ENCODE measurements at regions not wholly inside any gene's neighbourhood (a gene's known extent, or its start where the extent isn't known, plus 50 kb on each side); places are given as distances from the start of the nearest gene placed in this dataset.

- TF ChIP-seq ZBTB49 (tag by site-specific recombination; IDR thresholded peaks at IDR 0.05; ENCODE audit: low read depth) (no peak), ZNF660 (tag by site-specific recombination; IDR thresholded peaks at IDR 0.05) (no peak), ZNF501 (tag by site-specific recombination; IDR thresholded peaks at IDR 0.05) (no peak), ZNF624 (tag by site-specific recombination; IDR thresholded peaks at IDR 0.05) (no peak), ZIC2 (tag by site-specific recombination; IDR thresholded peaks at IDR 0.05) (no peak), ZNF146 (tag by site-specific recombination; IDR thresholded peaks at IDR 0.05) (no peak), ZNF692 (tag by site-specific recombination; IDR thresholded peaks at IDR 0.05) (no peak), ZNF529 (tag by site-specific recombination; IDR thresholded peaks at IDR 0.05; ENCODE audit: insufficient replicate concordance) (no peak), ZNF274 (IDR thresholded peaks at IDR 0.05; ENCODE audit: low read length) (no peak), ZNF274 (tag by site-specific recombination; IDR thresholded peaks at IDR 0.05; ENCODE audit: borderline replicate concordance) (no peak), ZNF311 (tag by site-specific recombination; IDR thresholded peaks at IDR 0.05; ENCODE audit: borderline replicate concordance) (no peak)
Observed at GRCh38 chr2:16326711-16327300, 338.8 kb downstream of the CYRIA start (continued).

DNA sequence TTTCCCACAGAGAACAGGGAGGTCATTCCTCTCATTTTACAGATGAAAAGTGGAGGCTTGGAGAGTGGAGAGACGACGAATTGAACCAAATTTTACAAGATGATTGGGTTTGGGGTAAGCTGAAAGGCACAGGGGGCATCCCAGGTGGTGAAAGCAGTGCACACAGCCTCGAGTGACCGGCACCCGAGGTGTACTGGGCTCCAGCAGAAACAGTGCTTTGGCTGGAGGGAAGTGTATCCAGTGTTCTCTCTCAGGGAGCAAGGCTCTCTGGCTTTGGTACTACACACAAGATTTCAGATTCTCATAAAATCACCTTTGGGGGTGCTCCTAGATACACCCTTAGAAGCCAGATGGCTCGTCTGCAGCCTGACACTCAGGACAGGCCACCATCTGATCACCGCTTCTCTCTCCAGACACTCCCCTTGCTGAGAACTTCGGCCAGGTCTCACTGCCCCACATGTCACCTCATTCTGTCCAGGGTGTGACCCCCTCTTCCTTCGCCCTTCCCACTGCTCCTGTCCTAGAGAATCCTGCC is 339.6 kb downstream of the CYRIA start:
- no peak overlapping the region for H3K4me3 ChIP-seq (ENCODE audit: low read depth, low read length)
- no peaks in the 10 kb centered on the region for H3K36me3 ChIP-seq (ENCODE audit: control insufficient read depth in 2 of 2, insufficient read depth in 1 of 2, low read length in 2 of 2)
- H3K4me1 ChIP-seq (ENCODE audit: control insufficient read depth, insufficient read depth, low read length), result no peaks in the 10 kb centered on the region
- H3K9me3 ChIP-seq (ENCODE audit: control insufficient read depth, insufficient read depth, low read depth, low read length), result no peaks in the 10 kb centered on the region
- POLR2A ChIA-PET, result no interaction called here
- no peak overlapping the region for H3K27ac ChIP-seq (ENCODE audit: extremely low read depth, low read depth, low read length)
- CTCF ChIA-PET, result interaction anchor here (0.5 kb wide), 1 partner anchor 53 kb away, joined by 4 read pairs; no protein-coding TSS in a partner anchor
- TF ChIP-seq YY2 (tag by site-specific recombination; IDR thresholded peaks at IDR 0.05) (no peak), ZNF624 (tag by site-specific recombination; IDR thresholded peaks at IDR 0.05) (no peak), SP3 (tag by site-specific recombination; IDR thresholded peaks at IDR 0.05) (no peak), ZNF621 (tag by site-specific recombination; IDR thresholded peaks at IDR 0.05) (no peak), ZNF561 (tag by site-specific recombination; IDR thresholded peaks at IDR 0.05; ENCODE audit: borderline replicate concordance) (no peak), MYNN (tag by site-specific recombination; IDR thresholded peaks at IDR 0.05; ENCODE audit: borderline replicate concordance) (no peak), GLI4 (tag by site-specific recombination; IDR thresholded peaks at IDR 0.05) (no peak), ZNF335 (tag by site-specific recombination; conservative IDR thresholded peaks at IDR 0.05) (no peak), ZNF184 (tag by site-specific recombination; IDR thresholded peaks at IDR 0.05) (no peak), ZNF596 (tag by site-specific recombination; IDR thresholded peaks at IDR 0.05) (no peak), ZNF830 (tag by site-specific recombination; IDR thresholded peaks at IDR 0.05; ENCODE audit: low read depth) (no peak), GLIS1 (tag by site-specific recombination; IDR thresholded peaks at IDR 0.05) (no peak), ZBTB44 (tag by site-specific recombination; IDR thresholded peaks at IDR 0.05) (no peak), ZNF132 (tag by site-specific recombination; IDR thresholded peaks at IDR 0.05; ENCODE audit: borderline replicate concordance) (no peak)
- TF ChIP-seq, protein P1, sequence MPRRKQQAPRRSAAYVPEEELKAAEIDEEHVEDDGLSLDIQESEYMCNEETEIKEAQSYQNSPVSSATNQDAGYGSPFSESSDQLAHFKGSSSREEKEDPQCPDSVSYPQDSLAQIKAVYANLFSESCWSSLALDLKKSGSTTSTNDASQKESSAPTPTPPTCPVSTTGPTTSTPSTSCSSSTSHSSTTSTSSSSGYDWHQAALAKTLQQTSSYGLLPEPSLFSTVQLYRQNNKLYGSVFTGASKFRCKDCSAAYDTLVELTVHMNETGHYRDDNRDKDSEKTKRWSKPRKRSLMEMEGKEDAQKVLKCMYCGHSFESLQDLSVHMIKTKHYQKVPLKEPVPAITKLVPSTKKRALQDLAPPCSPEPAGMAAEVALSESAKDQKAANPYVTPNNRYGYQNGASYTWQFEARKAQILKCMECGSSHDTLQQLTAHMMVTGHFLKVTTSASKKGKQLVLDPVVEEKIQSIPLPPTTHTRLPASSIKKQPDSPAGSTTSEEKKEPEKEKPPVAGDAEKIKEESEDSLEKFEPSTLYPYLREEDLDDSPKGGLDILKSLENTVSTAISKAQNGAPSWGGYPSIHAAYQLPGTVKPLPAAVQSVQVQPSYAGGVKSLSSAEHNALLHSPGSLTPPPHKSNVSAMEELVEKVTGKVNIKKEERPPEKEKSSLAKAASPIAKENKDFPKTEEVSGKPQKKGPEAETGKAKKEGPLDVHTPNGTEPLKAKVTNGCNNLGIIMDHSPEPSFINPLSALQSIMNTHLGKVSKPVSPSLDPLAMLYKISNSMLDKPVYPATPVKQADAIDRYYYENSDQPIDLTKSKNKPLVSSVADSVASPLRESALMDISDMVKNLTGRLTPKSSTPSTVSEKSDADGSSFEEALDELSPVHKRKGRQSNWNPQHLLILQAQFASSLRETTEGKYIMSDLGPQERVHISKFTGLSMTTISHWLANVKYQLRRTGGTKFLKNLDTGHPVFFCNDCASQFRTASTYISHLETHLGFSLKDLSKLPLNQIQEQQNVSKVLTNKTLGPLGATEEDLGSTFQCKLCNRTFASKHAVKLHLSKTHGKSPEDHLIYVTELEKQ (tag by site-specific recombination; IDR thresholded peaks at IDR 0.05; ENCODE audit: borderline replicate concordance), result no peak
- TF ChIP-seq, protein P2, sequence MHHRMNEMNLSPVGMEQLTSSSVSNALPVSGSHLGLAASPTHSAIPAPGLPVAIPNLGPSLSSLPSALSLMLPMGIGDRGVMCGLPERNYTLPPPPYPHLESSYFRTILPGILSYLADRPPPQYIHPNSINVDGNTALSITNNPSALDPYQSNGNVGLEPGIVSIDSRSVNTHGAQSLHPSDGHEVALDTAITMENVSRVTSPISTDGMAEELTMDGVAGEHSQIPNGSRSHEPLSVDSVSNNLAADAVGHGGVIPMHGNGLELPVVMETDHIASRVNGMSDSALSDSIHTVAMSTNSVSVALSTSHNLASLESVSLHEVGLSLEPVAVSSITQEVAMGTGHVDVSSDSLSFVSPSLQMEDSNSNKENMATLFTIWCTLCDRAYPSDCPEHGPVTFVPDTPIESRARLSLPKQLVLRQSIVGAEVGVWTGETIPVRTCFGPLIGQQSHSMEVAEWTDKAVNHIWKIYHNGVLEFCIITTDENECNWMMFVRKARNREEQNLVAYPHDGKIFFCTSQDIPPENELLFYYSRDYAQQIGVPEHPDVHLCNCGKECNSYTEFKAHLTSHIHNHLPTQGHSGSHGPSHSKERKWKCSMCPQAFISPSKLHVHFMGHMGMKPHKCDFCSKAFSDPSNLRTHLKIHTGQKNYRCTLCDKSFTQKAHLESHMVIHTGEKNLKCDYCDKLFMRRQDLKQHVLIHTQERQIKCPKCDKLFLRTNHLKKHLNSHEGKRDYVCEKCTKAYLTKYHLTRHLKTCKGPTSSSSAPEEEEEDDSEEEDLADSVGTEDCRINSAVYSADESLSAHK (tag by site-specific recombination; IDR thresholded peaks at IDR 0.05), result no peak
